PC-3 (cell line): ENCODE measurements at regions not wholly inside any gene's neighbourhood (a gene's known extent, or its start where the extent isn't known, plus 50 kb on each side); places are given as distances from the start of the nearest gene placed in this dataset.

ENCODE experiments used
- ATAC-seq: fragments of 200-7000 bp; cut with Tn5 transposase; 2 replicates; pipeline ENCODE4 v1.9.1; 2020; ENCODE audit warnings: mild to moderate bottlenecking, moderate library complexity
- BruUV-seq: library from RNA; stranded (reverse); fragments of 400-500 nt; replicated peaks from 2 replicates; lab custom pipeline; 2021; lab: Mats Ljungman, UMichigan
- CTCF ChIA-PET: fragments of 300-600 bp; sonication (Branson Sonifier 250); formaldehyde crosslinking; loops from one replicate; lab custom pipeline; 2022; ENCODE audit warnings: antibody characterized with exemption; lab: Charles Lee
- POLR2A ChIA-PET: fragments of 300-600 bp; sonication (Branson Sonifier 250); formaldehyde crosslinking; loops from one replicate; lab custom pipeline; 2022; ENCODE audit warnings: antibody characterized with exemption; ENCODE audit not compliant: unreplicated experiment; lab: Charles Lee
- DNase-seq: peaks from one replicate; pipeline ENCODE4 v3.0.0-alpha.2; 2015
- H2AFZ ChIP-seq: fragments of 300-600 bp; sonication (generic); 2 replicates; pipeline ENCODE4 v1.6.0; 2016; ENCODE audit warnings: antibody characterized with exemption, low read length
- H3F3A ChIP-seq: fragments of 300-600 bp; sonication (generic); one replicate; pipeline ENCODE4 v1.6.0; 2017; ENCODE audit warnings: antibody characterized with exemption, low read length, control low read depth, mild to moderate bottlenecking; ENCODE audit not compliant: unreplicated experiment
- H3K27ac ChIP-seq: fragments of 300-600 bp; sonication (generic); 2 replicates; pipeline ENCODE4 v1.5.1; 2016; ENCODE audit warnings: mild to moderate bottlenecking, low read length
- H3K27me3 ChIP-seq: fragments of 300-600 bp; sonication (generic); 2 replicates; pipeline ENCODE4 v1.6.1; 2016; ENCODE audit warnings: low read length, mixed read lengths
- H3K36me3 ChIP-seq: fragments of 300-600 bp; sonication (generic); 2 replicates; pipeline ENCODE4 v1.6.1; 2016; ENCODE audit warnings: low read depth, mixed run types, low read length, mixed read lengths
- H3K4me1 ChIP-seq: fragments of 300-600 bp; sonication (generic); 2 replicates; pipeline ENCODE4 v1.5.1; 2016; ENCODE audit warnings: low read length; ENCODE audit not compliant: insufficient read depth
- H3K4me2 ChIP-seq: fragments of 300-600 bp; sonication (generic); 2 replicates; pipeline ENCODE4 v1.6.0; 2016; ENCODE audit warnings: low read length
- H3K4me3 ChIP-seq: fragments of 300-600 bp; sonication (generic); 2 replicates; pipeline ENCODE4 v1.5.1; 2016; ENCODE audit warnings: mild to moderate bottlenecking, low read length, mixed read lengths
- H3K79me2 ChIP-seq: fragments of 300-600 bp; sonication (generic); 2 replicates; pipeline ENCODE4 v1.6.1; 2017; ENCODE audit warnings: low read length, mixed read lengths
- H3K9ac ChIP-seq: fragments of 300-600 bp; sonication (generic); 2 replicates; pipeline ENCODE4 v1.6.0; 2016; ENCODE audit warnings: mild to moderate bottlenecking, low read length
- H3K9me2 ChIP-seq: fragments of 300-600 bp; sonication (generic); replicated peaks from 2 replicates; pipeline ENCODE4 v1.6.1; 2016; ENCODE audit warnings: mixed run types, low read length, mixed read lengths
- H3K9me3 ChIP-seq: fragments of 300-600 bp; sonication (generic); 2 replicates; pipeline ENCODE4 v1.6.1; 2016; ENCODE audit warnings: low read length, mixed read lengths
- H4K20me1 ChIP-seq: fragments of 300-600 bp; sonication (generic); 2 replicates; pipeline ENCODE4 v1.6.1; 2016; ENCODE audit warnings: low read length, mixed read lengths
- CTCF ChIP-seq: fragments of 300-600 bp; sonication (generic); conservative IDR thresholded peaks from 2 replicates; pipeline ENCODE4 v1.5.1; 2017; ENCODE audit warnings: antibody characterized with exemption, low read depth, mild to moderate bottlenecking, low read length
- EZH2 ChIP-seq: fragments of 300-600 bp; sonication (generic); IDR thresholded peaks from one replicate; pipeline ENCODE4 v1.6.1; 2017; ENCODE audit warnings: antibody characterized with exemption, mild to moderate bottlenecking, low read length; ENCODE audit not compliant: unreplicated experiment
- EZH2phosphoT487 ChIP-seq: fragments of 300-600 bp; sonication (generic); IDR thresholded peaks from 2 replicates; pipeline ENCODE4 v1.6.1; 2018; ENCODE audit warnings: mild to moderate bottlenecking, antibody characterized with exemption, low read length, borderline replicate concordance
- intact Hi-C: fragments of 100-400 bp; cut with micrococcal nuclease; formaldehyde crosslinking; loops from 2 replicates; pipeline ENCODE4 v1.9.0; 2023

GRCh38 chr4:36854554-36854953 is 390.0 kb upstream of the NWD2 start:
- no TSS peak for BruUV-seq
- H3K27me3 ChIP-seq, result no peaks in the 10 kb centered on the region
- no peaks in the 10 kb centered on the region for H3K4me1 ChIP-seq
- no peaks in the 10 kb centered on the region for H3K36me3 ChIP-seq
- no peak overlapping the region for H2AFZ ChIP-seq
- no peak overlapping the region for H3K9ac ChIP-seq
- H3K9me2 ChIP-seq, result no peaks in the 10 kb centered on the region
- no peaks in the 10 kb centered on the region for H3F3A ChIP-seq
- TF ChIP-seq EZH2 (no peak), EZH2phosphoT487 (no peak), CTCF (no peak)
- H3K27ac ChIP-seq, result no peak overlapping the region
- no peaks in the 10 kb centered on the region for H4K20me1 ChIP-seq
- ChIA-PET POLR2A (no interaction called here), CTCF (no interaction called here)
- H3K9me3 ChIP-seq, result no peaks in the 10 kb centered on the region
- no peaks in the 10 kb centered on the region for H3K79me2 ChIP-seq
- no peak overlapping the region for H3K4me2 ChIP-seq
- DNase-seq, result no peak
- ATAC-seq, result no peak
- intact Hi-C loops, result no loop called here
- no peak overlapping the region for H3K4me3 ChIP-seq

GRCh38 chr4:36863601-36864000 is 380.9 kb upstream of the NWD2 start:
- H3K27me3 ChIP-seq, result no peaks in the 10 kb centered on the region
- no peak overlapping the region for H3K9ac ChIP-seq
- no peaks in the 10 kb centered on the region for H3K9me2 ChIP-seq
- no peaks in the 10 kb centered on the region for H3K9me3 ChIP-seq
- H3K4me3 ChIP-seq, result no peak overlapping the region
- ChIA-PET POLR2A (no interaction called here), CTCF (no interaction called here)
- no TSS peak for BruUV-seq
- TF ChIP-seq CTCF, result no peak
- TF ChIP-seq EZH2, result no peak
- TF ChIP-seq EZH2phosphoT487, result no peak
- H3F3A ChIP-seq, result no peaks in the 10 kb centered on the region
- H3K4me2 ChIP-seq, result no peak overlapping the region
- no peaks in the 10 kb centered on the region for H3K79me2 ChIP-seq
- ATAC-seq, result no peak
- no peaks in the 10 kb centered on the region for H3K4me1 ChIP-seq
- H3K27ac ChIP-seq, result no peak overlapping the region
- DNase-seq, result no peak
- no peaks in the 10 kb centered on the region for H4K20me1 ChIP-seq
- no peak overlapping the region for H2AFZ ChIP-seq
- intact Hi-C loops, result no loop called here
- H3K36me3 ChIP-seq, result no peaks in the 10 kb centered on the region

GRCh38 chr4:36870121-36870520 is 374.4 kb upstream of the NWD2 start:
- H3K4me3 ChIP-seq, result no peak overlapping the region
- TF ChIP-seq CTCF (no peak), EZH2 (no peak), EZH2phosphoT487 (no peak)
- no peaks in the 10 kb centered on the region for H3F3A ChIP-seq
- no TSS peak for BruUV-seq
- intact Hi-C loops, result no loop called here
- no peaks in the 10 kb centered on the region for H3K27me3 ChIP-seq
- CTCF ChIA-PET, result no interaction called here
- DNase-seq (no peak), ATAC-seq (no peak)
- H2AFZ ChIP-seq, result no peak overlapping the region
- H3K36me3 ChIP-seq, result no peaks in the 10 kb centered on the region
- no peak overlapping the region for H3K4me2 ChIP-seq
- no peak overlapping the region for H3K27ac ChIP-seq
- POLR2A ChIA-PET, result no interaction called here
- no peaks in the 10 kb centered on the region for H3K9me2 ChIP-seq
- no peaks in the 10 kb centered on the region for H3K4me1 ChIP-seq
- no peak overlapping the region for H3K9ac ChIP-seq
- no peaks in the 10 kb centered on the region for H4K20me1 ChIP-seq
- H3K9me3 ChIP-seq, result no peaks in the 10 kb centered on the region
- H3K79me2 ChIP-seq, result no peaks in the 10 kb centered on the region
